Psoas muscle (tissue), 7 donors: ENCODE measurements at regions not wholly inside any gene's neighbourhood (a gene's known extent, or its start where the extent isn't known, plus 50 kb on each side); places are given as distances from the start of the nearest gene placed in this dataset.

Experiments used
- ATAC-seq, 4 donors: fragments of 200-7000 bp; cut with Tn5 transposase; one replicate each; pipeline ENCODE4 v1.9.1; 2020; ENCODE audit warnings: moderate library complexity in 3 of 4, mild to moderate bottlenecking in 2 of 4
- DNase-seq, 2 donors: peaks; one replicate each; pipeline ENCODE4 v3.0.0-alpha.2; 2020
- H3K27ac ChIP-seq: fragments of 200-600 bp; one replicate; pipeline ENCODE4 v1.8.0; 2022
- H3K27me3 ChIP-seq, 3 donors: fragments of 200-600 bp in 1 of 3; one replicate each; pipeline versions ENCODE4 v1.6.1 to v1.8.0; 2013 to 2022; ENCODE audit warnings: low read length in 2 of 3, mild to moderate bottlenecking in 2 of 3, moderate library complexity in 1 of 3; ENCODE audit not compliant: insufficient read depth in 3 of 3
- H3K36me3 ChIP-seq, 2 donors: fragments of 200-600 bp in 1 of 2; one replicate each; pipeline versions ENCODE4 v1.6.1 to v1.8.0; 2013 to 2022; ENCODE audit warnings: low read depth in 1 of 2, mild to moderate bottlenecking in 1 of 2, moderate library complexity in 1 of 2; ENCODE audit not compliant: insufficient read depth in 1 of 2
- H3K4me1 ChIP-seq: fragments of 200-600 bp; one replicate; pipeline ENCODE4 v1.8.0; 2022
- H3K4me3 ChIP-seq: fragments of 200-600 bp; one replicate; pipeline ENCODE4 v1.8.0; 2022; ENCODE audit warnings: mild to moderate bottlenecking
- H3K9me3 ChIP-seq: fragments of 200-600 bp; one replicate; pipeline ENCODE4 v1.8.0; 2022
- CTCF ChIP-seq: fragments of 200-600 bp; IDR thresholded peaks from one replicate; pipeline ENCODE4 v1.8.0; 2022; ENCODE audit warnings: antibody characterized with exemption
- WGBS, 3 donors: extraction: QIAGEN DNeasy Blood & Tissue Kit; methylation state at CpG; one replicate each; pipeline versions ENCODE4 v1.1.6 to v1.1.7; 2013; 5-methylcytosine and 5-hydroxymethylcytosine counted together
- intact Hi-C, 2 donors: fragments of 100-400 bp; cut with DNase I; formaldehyde crosslinking; loops; one replicate each; pipeline versions ENCODE4 v1.11.0 to v1.14.2; 2022
- donor health status: healthy with polysubstance abuse.
- donor health status: DM: no; HTN: no; CAD: no; lungs with moderate emphysema.
- donor health status: Bipolar disorder and iron deficiency.
- donor health status: healthy.
- donor health status: DM: yes; HTN: yes; CAD: no.
- donor health status: DM: no; HTN: no; CAD: no.
- donor health status: DM: yes; HTN: yes; CAD: no.

- Histone ChIP-seq H3K4me1 (no peaks in the 10 kb centered on the region), H3K9me3 (no peaks in the 10 kb centered on the region), H3K4me3 (no peak overlapping the region), H3K36me3 (no peaks in the 10 kb centered on the region), H3K27ac (no peak overlapping the region), H3K27me3 (no peaks in the 10 kb centered on the region)
- intact Hi-C loops, result no loop called here
- DNase-seq, result no peak
- TF ChIP-seq CTCF, result no peak
- 89 to 100% (median 96%) methylated on average over 1 of the region's 1 CpG for WGBS, 3 donors
- no peak for ATAC-seq
These were observed 525.1 kb upstream of the IGFBP3 start for GRCh38 chr7:46446151-46446550.

DNA sequence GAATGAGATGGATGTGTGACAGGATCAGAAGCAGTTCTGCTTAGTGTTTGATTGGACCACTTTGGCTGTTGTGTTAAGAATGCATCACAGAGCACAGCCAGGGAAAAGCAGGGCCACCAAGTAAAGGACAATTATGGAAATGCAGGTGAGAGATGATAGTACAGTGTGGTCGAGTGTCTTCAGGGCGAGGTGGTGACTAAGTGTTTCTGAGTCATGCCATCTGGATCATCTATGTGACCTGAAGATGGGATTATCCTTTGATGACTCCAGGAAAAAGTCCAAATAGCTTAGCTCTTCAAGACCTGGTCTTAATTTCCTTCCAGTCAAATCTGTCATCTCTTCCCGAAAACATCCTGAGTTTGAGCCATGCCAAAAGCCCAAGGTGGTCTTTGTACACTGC lies 523.2 kb upstream of the IGFBP3 start:
- Histone ChIP-seq H3K9me3 (no peaks in the 10 kb centered on the region), H3K27ac (no peak overlapping the region), H3K27me3 (no peaks in the 10 kb centered on the region), H3K36me3 (no peaks in the 10 kb centered on the region), H3K4me1 (no peaks in the 10 kb centered on the region), H3K4me3 (no peak overlapping the region)
- WGBS, 3 donors, result 76 to 92% (median 86%) methylated on average over 3 of the region's 3 CpGs
- intact Hi-C loops, result no loop called here
- TF ChIP-seq CTCF, result no peak
- DNase-seq (no peak), ATAC-seq (no peak)

- DNase-seq (no peak), ATAC-seq (no peak)
- H3K4me1 ChIP-seq, result no peaks in the 10 kb centered on the region
- no peak overlapping the region for H3K27ac ChIP-seq
- H3K4me3 ChIP-seq, result no peak overlapping the region
- 49 to 57% (median 52%) methylated on average over 6 of the region's 6 CpGs for WGBS, 3 donors
- no peaks in the 10 kb centered on the region for H3K27me3 ChIP-seq
- H3K9me3 ChIP-seq, result peaks cover 15% of the 10 kb centered on the region
- no peak for TF ChIP-seq CTCF
- no peaks in the 10 kb centered on the region for H3K36me3 ChIP-seq
- intact Hi-C loops, result no loop called here
These were observed 519.1 kb upstream of the IGFBP3 start for GRCh38 chr7:46440186-46440585.

DNA sequence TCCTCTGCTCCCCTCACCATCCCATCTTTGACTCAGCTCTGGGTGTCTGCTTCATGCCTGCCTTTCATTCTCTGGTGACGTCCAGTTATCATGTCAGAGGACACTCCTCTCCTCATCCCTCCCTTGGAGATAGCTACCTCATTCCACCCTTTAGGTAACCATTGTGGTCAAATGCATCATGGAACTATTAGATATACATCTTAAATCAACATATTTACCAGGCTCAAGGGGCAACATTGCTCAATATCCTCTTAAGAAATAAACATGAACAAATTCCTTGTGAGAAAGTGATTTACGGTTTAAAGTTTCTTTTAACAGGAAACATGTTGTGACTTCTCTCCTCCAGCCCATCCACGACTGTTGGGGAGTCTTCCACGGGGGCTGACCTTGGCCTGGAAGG lies 511.6 kb upstream of the IGFBP3 start:
- peaks cover 10% of the 10 kb centered on the region for H3K9me3 ChIP-seq
- H3K27me3 ChIP-seq, result no peaks in the 10 kb centered on the region
- H3K36me3 ChIP-seq, result no peaks in the 10 kb centered on the region
- no peak overlapping the region for H3K4me3 ChIP-seq
- WGBS, 3 donors, result 66 to 68% (median 68%) methylated on average over 4 of the region's 4 CpGs
- no peak for ATAC-seq
- H3K27ac ChIP-seq, result no peak overlapping the region
- intact Hi-C loops, result no loop called here
- H3K4me1 ChIP-seq, result no peaks in the 10 kb centered on the region
- DNase-seq, result no peak
- no peak for TF ChIP-seq CTCF

DNA sequence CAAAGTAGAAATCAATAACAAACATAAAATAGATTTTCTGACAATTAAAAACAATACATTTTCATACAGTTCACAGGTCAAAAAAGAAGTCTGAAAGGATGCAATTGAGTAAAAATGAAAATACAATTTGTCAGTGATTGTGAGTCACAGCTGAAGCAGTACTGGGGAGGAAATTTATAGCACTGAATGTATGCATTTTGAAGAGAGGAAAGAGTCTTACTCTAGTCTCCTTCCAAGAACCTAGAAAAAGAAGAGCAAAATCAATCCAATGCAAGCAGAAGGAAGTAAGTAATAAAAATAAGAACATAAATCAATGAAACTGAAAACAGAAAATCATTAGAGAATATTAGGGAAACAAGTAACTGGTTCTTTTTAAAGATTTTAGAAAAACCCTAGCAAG lies 507.2 kb upstream of the IGFBP3 start:
- no peak overlapping the region for H3K27ac ChIP-seq
- H3K4me1 ChIP-seq, result no peaks in the 10 kb centered on the region
- no peak for TF ChIP-seq CTCF
- no peak for ATAC-seq
- H3K36me3 ChIP-seq, result no peaks in the 10 kb centered on the region
- H3K4me3 ChIP-seq, result no peak overlapping the region
- intact Hi-C loops, result no loop called here
- no peaks in the 10 kb centered on the region for H3K27me3 ChIP-seq
- H3K9me3 ChIP-seq, result no peaks in the 10 kb centered on the region
- DNase-seq, result no peak
